HCT116 (cell line): ENCODE measurements at regions not wholly inside any gene's neighbourhood (a gene's known extent, or its start where the extent isn't known, plus 50 kb on each side); places are given as distances from the start of the nearest gene placed in this dataset.

ENCODE experiments used
- ATAC-seq: fragments of 200-7000 bp; cut with Tn5 transposase; 2 replicates; pipeline ENCODE4 v1.9.1; 2020; ENCODE audit warnings: mild to moderate bottlenecking, moderate library complexity
- BruUV-seq: library from RNA; stranded (reverse); fragments of 400-500 nt; replicated peaks from 2 replicates; lab custom pipeline; 2021; lab: Mats Ljungman, UMichigan
- CTCF ChIA-PET: fragments of 300-600 bp; sonication (Branson Sonifier 250); formaldehyde crosslinking; loops from one replicate; lab custom pipeline; 2021; ENCODE audit warnings: antibody characterized with exemption; lab: Charles Lee
- POLR2A ChIA-PET: fragments of 300-600, 350-600 bp; sonication (Branson Sonifier 250); formaldehyde crosslinking; loops from one replicate; lab custom pipeline; 2021; ENCODE audit warnings: antibody characterized with exemption; lab: Charles Lee
- RAD21 ChIA-PET, 2 experiments: fragments of 300-600 bp; sonication (Branson Sonifier 250); formaldehyde crosslinking; loops; one replicate each; lab custom pipeline; 2023; ENCODE audit warnings: low total read pairs in 2 of 2; ENCODE audit not compliant: uncharacterized antibody in 2 of 2, unreplicated experiment in 2 of 2, low non-redundant PET in 1 of 2; lab: Charles Lee
- DNase-seq: peaks from one replicate; pipeline ENCODE4 v3.0.0-alpha.2; 2010; ENCODE audit warnings: low read depth, low spot score
- H2AFZ ChIP-seq: fragments of 200-600 bp; shearing (Covaris generic), sonication (generic); 2 replicates; pipeline ENCODE4 v1.6.1; 2017; ENCODE audit warnings: low read depth, mixed run types, mixed read lengths, antibody characterized with exemption, low read length; ENCODE audit not compliant: poor library complexity, severe bottlenecking
- H3K27ac ChIP-seq: 2 replicates; pipeline ENCODE4 v1.5.1; 2012; ENCODE audit warnings: low read depth, low read length
- H3K27me3 ChIP-seq: fragments of 200-600 bp; sonication (generic); 2 replicates; pipeline ENCODE4 v1.6.1; 2016; ENCODE audit warnings: mixed run types, low read length, mixed read lengths; ENCODE audit not compliant: insufficient read depth
- H3K36me3 ChIP-seq, 2 experiments: fragments of 200-500 bp in 1 of 2; fragments of 200-600 bp in 1 of 2; sonication (Bioruptor generic) in 1 of 2; sonication (generic) in 1 of 2; 2 replicates each; pipeline versions ENCODE4 v1.5.1 to v1.6.1; 2014 to 2016; ENCODE audit warnings: low read length in 2 of 2, inconsistent platforms in 1 of 2, mixed read lengths in 1 of 2, mixed run types in 1 of 2; ENCODE audit not compliant: insufficient read depth in 2 of 2, control insufficient read depth in 1 of 2
- H3K4me1 ChIP-seq, 2 experiments: fragments of 200-600 bp in 1 of 2; sonication (generic) in 1 of 2; 2 replicates each; pipeline versions ENCODE4 v1.5.1 to v1.6.1; 2012 to 2017; ENCODE audit warnings: low read length in 2 of 2, inconsistent platforms in 1 of 2, mild to moderate bottlenecking in 1 of 2, mixed read lengths in 1 of 2, mixed run types in 1 of 2, moderate library complexity in 1 of 2; ENCODE audit not compliant: insufficient read depth in 2 of 2, control insufficient read depth in 1 of 2
- H3K4me2 ChIP-seq: fragments of 200-600 bp; sonication (generic); 2 replicates; pipeline ENCODE4 v1.6.1; 2017; ENCODE audit warnings: mixed run types, low read length, mixed read lengths
- H3K4me3 ChIP-seq, 2 experiments: fragments of 200-600 bp in 1 of 2; sonication (generic) in 1 of 2; replicated peaks in 1 of 2; 2 replicates each; pipeline ENCODE4 v1.5.1; 2011 to 2016; ENCODE audit warnings: low read length in 2 of 2, control low read depth in 1 of 2, low read depth in 1 of 2, mild to moderate bottlenecking in 1 of 2, mixed read lengths in 1 of 2, mixed run types in 1 of 2
- H3K79me2 ChIP-seq: fragments of 200-600 bp; sonication (generic); 2 replicates; pipeline ENCODE4 v1.6.1; 2017; ENCODE audit warnings: mild to moderate bottlenecking, mixed run types, low read length, moderate library complexity, mixed read lengths; ENCODE audit not compliant: insufficient read depth
- H3K9ac ChIP-seq: fragments of 200-600 bp; sonication (generic); 2 replicates; pipeline ENCODE4 v1.6.1; 2016; ENCODE audit warnings: low read length, mixed read lengths
- H3K9me2 ChIP-seq: fragments of 200-600 bp; sonication (generic), shearing (Covaris generic); 2 replicates; pipeline ENCODE4 v1.6.1; 2017; ENCODE audit warnings: mixed run types, mild to moderate bottlenecking, moderate library complexity; ENCODE audit not compliant: insufficient read depth
- H3K9me3 ChIP-seq, 2 experiments: fragments of 200-500 bp in 1 of 2; fragments of 200-600 bp in 1 of 2; sonication (Bioruptor generic) in 1 of 2; sonication (generic) in 1 of 2; 2 replicates each; pipeline ENCODE4 v1.6.1; 2014 to 2017; ENCODE audit warnings: low read length in 2 of 2, mixed read lengths in 2 of 2, inconsistent platforms in 1 of 2, low read depth in 1 of 2, mild to moderate bottlenecking in 1 of 2, mixed run types in 1 of 2, moderate library complexity in 1 of 2; ENCODE audit not compliant: control insufficient read depth in 1 of 2, insufficient read depth in 1 of 2
- H4K20me1 ChIP-seq: fragments of 200-600 bp; sonication (generic), shearing (Covaris generic); 2 replicates; pipeline ENCODE4 v1.6.1; 2017; ENCODE audit warnings: mixed run types, mild to moderate bottlenecking, moderate library complexity; ENCODE audit not compliant: insufficient read depth
- CBX3 ChIP-seq: IDR thresholded peaks from 2 replicates; pipeline ENCODE4 v1.6.1; 2012; ENCODE audit warnings: low read depth
- CEBPB ChIP-seq: IDR thresholded peaks from 2 replicates; pipeline ENCODE4 v1.6.1; 2012; ENCODE audit warnings: low read depth
- EGR1 ChIP-seq: IDR thresholded peaks from 2 replicates; pipeline ENCODE4 v1.6.1; 2012; ENCODE audit warnings: low read depth
- ELF1 ChIP-seq: IDR thresholded peaks from 2 replicates; pipeline ENCODE4 v1.6.1; 2012; ENCODE audit warnings: low read depth, borderline replicate concordance
- EZH2 ChIP-seq: fragments of 200-600 bp; sonication (generic); IDR thresholded peaks from 2 replicates; pipeline ENCODE4 v1.6.1; 2017; ENCODE audit warnings: antibody characterized with exemption, mixed run types
- EZH2phosphoT487 ChIP-seq: fragments of 200-600 bp; IDR thresholded peaks from 2 replicates; pipeline ENCODE4 v1.6.1; 2018; ENCODE audit warnings: antibody characterized with exemption, borderline replicate concordance
- JUND ChIP-seq: IDR thresholded peaks from 2 replicates; pipeline ENCODE4 v1.6.1; 2012
- POLR2A ChIP-seq: IDR thresholded peaks from 2 replicates; pipeline ENCODE4 v1.7.0; 2011; ENCODE audit warnings: borderline replicate concordance; ENCODE audit not compliant: insufficient read depth, insufficient read length; ENCODE audit errors: extremely low read depth
- POLR2AphosphoS5 ChIP-seq: IDR thresholded peaks from 2 replicates; pipeline ENCODE4 v1.6.1; 2011; ENCODE audit warnings: mild to moderate bottlenecking, low read depth, low read length, moderate library complexity
- SP1 ChIP-seq: IDR thresholded peaks from 2 replicates; pipeline ENCODE4 v1.6.1; 2012; ENCODE audit warnings: low read depth
- SRF ChIP-seq: IDR thresholded peaks from 2 replicates; pipeline ENCODE4 v1.6.1; 2012; ENCODE audit warnings: low read depth
- TCF7L2 ChIP-seq: IDR thresholded peaks from 2 replicates; pipeline ENCODE4 v1.7.0; 2011; ENCODE audit warnings: borderline replicate concordance, inconsistent platforms; ENCODE audit not compliant: insufficient read depth, insufficient read length; ENCODE audit errors: extremely low read depth
- YY1 ChIP-seq: IDR thresholded peaks from 2 replicates; pipeline ENCODE4 v1.6.1; 2011; ENCODE audit warnings: low read length, low read depth, moderate library complexity, mild to moderate bottlenecking; ENCODE audit not compliant: insufficient replicate concordance; ENCODE audit errors: extremely low read depth
- ZNF274 ChIP-seq: fragments of 200-500 bp; sonication (Bioruptor generic); IDR thresholded peaks from 2 replicates; pipeline ENCODE4 v1.6.1; 2014; ENCODE audit warnings: mild to moderate bottlenecking, low read depth, low read length, inconsistent platforms
- intact Hi-C: fragments of 100-400 bp; cut with micrococcal nuclease; formaldehyde crosslinking; loops from 2 replicates; pipeline ENCODE4 v1.10.0; 2022
- TF ChIP-seq, protein P1 (sequence below): IDR thresholded peaks from 2 replicates; pipeline ENCODE4 v1.6.1; 2011; ENCODE audit warnings: mild to moderate bottlenecking, low read length, moderate library complexity; ENCODE audit not compliant: insufficient replicate concordance; ENCODE audit errors: extremely low read depth
- TF ChIP-seq, protein P2 (sequence below): IDR thresholded peaks from 2 replicates; pipeline ENCODE4 v1.6.1; 2012; ENCODE audit warnings: low read depth
- TF ChIP-seq, protein P3 (sequence below): IDR thresholded peaks from 2 replicates; pipeline ENCODE4 v1.6.1; 2012
- TF ChIP-seq, protein P4 (sequence below): IDR thresholded peaks from 2 replicates; pipeline ENCODE4 v1.6.1; 2012
- TF ChIP-seq, protein P5 (sequence below), 3 experiments: fragments of 200-600 bp in 1 of 3; sonication (generic) in 1 of 3; IDR thresholded peaks in 2 of 3; conservative IDR thresholded peaks in 1 of 3; 2 replicates each; pipeline ENCODE4 v1.5.1; 2012 to 2017; ENCODE audit warnings: low read depth in 2 of 3, low read length in 2 of 3, antibody characterized with exemption in 1 of 3, borderline replicate concordance in 1 of 3, control low read depth in 1 of 3, mild to moderate bottlenecking in 1 of 3, mixed read lengths in 1 of 3, mixed run types in 1 of 3, moderate library complexity in 1 of 3; ENCODE audit not compliant: insufficient read depth in 1 of 3

DNA sequence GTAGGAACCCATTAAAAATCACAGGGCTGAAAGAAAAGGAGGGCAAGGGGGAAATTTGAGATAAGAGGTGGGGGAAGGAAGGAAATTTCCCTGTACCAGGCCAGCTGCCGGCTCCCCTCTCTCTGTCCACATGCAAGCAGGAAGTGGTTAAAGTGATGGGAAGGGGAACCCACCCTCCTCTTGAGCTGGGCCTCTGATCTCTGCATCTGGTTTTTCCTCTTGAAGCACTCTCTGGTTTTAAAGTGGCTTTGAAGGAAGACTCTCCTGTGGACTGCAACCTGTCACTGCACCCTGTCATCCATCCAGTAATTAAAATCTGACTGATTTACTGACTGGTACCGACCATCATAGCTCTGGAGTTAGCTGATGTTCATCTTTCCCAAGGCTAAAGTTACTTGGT lies 239.6 kb downstream of the TSHZ3 start:
- CTCF ChIA-PET = no interaction called here
- no peaks in the 10 kb centered on the region for H4K20me1 ChIP-seq
- TF ChIP-seq POLR2AphosphoS5 (no peak), YY1 (no peak), TCF7L2 (no peak), JUND (no peak), CEBPB (no peak), EGR1 (no peak), SRF (no peak), EZH2 (no peak), POLR2A (no peak), ZNF274 (no peak), SP1 (no peak), EZH2phosphoT487 (no peak), ELF1 (no peak), CBX3 (no peak)
- TF ChIP-seq, protein P1, sequence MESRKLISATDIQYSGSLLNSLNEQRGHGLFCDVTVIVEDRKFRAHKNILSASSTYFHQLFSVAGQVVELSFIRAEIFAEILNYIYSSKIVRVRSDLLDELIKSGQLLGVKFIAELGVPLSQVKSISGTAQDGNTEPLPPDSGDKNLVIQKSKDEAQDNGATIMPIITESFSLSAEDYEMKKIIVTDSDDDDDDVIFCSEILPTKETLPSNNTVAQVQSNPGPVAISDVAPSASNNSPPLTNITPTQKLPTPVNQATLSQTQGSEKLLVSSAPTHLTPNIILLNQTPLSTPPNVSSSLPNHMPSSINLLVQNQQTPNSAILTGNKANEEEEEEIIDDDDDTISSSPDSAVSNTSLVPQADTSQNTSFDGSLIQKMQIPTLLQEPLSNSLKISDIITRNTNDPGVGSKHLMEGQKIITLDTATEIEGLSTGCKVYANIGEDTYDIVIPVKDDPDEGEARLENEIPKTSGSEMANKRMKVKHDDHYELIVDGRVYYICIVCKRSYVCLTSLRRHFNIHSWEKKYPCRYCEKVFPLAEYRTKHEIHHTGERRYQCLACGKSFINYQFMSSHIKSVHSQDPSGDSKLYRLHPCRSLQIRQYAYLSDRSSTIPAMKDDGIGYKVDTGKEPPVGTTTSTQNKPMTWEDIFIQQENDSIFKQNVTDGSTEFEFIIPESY = no peak
- TF ChIP-seq, protein P2, sequence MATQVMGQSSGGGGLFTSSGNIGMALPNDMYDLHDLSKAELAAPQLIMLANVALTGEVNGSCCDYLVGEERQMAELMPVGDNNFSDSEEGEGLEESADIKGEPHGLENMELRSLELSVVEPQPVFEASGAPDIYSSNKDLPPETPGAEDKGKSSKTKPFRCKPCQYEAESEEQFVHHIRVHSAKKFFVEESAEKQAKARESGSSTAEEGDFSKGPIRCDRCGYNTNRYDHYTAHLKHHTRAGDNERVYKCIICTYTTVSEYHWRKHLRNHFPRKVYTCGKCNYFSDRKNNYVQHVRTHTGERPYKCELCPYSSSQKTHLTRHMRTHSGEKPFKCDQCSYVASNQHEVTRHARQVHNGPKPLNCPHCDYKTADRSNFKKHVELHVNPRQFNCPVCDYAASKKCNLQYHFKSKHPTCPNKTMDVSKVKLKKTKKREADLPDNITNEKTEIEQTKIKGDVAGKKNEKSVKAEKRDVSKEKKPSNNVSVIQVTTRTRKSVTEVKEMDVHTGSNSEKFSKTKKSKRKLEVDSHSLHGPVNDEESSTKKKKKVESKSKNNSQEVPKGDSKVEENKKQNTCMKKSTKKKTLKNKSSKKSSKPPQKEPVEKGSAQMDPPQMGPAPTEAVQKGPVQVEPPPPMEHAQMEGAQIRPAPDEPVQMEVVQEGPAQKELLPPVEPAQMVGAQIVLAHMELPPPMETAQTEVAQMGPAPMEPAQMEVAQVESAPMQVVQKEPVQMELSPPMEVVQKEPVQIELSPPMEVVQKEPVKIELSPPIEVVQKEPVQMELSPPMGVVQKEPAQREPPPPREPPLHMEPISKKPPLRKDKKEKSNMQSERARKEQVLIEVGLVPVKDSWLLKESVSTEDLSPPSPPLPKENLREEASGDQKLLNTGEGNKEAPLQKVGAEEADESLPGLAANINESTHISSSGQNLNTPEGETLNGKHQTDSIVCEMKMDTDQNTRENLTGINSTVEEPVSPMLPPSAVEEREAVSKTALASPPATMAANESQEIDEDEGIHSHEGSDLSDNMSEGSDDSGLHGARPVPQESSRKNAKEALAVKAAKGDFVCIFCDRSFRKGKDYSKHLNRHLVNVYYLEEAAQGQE = no peak
- TF ChIP-seq, protein P3, sequence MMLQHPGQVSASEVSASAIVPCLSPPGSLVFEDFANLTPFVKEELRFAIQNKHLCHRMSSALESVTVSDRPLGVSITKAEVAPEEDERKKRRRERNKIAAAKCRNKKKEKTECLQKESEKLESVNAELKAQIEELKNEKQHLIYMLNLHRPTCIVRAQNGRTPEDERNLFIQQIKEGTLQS = no peak
- TF ChIP-seq, protein P4, sequence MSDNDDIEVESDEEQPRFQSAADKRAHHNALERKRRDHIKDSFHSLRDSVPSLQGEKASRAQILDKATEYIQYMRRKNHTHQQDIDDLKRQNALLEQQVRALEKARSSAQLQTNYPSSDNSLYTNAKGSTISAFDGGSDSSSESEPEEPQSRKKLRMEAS = no peak
- TF ChIP-seq, protein P5, sequence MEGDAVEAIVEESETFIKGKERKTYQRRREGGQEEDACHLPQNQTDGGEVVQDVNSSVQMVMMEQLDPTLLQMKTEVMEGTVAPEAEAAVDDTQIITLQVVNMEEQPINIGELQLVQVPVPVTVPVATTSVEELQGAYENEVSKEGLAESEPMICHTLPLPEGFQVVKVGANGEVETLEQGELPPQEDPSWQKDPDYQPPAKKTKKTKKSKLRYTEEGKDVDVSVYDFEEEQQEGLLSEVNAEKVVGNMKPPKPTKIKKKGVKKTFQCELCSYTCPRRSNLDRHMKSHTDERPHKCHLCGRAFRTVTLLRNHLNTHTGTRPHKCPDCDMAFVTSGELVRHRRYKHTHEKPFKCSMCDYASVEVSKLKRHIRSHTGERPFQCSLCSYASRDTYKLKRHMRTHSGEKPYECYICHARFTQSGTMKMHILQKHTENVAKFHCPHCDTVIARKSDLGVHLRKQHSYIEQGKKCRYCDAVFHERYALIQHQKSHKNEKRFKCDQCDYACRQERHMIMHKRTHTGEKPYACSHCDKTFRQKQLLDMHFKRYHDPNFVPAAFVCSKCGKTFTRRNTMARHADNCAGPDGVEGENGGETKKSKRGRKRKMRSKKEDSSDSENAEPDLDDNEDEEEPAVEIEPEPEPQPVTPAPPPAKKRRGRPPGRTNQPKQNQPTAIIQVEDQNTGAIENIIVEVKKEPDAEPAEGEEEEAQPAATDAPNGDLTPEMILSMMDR (IDR thresholded peaks at IDR 0.05 in 2 of 3, conservative IDR thresholded peaks at IDR 0.05 in 1 of 3; ENCODE audit: borderline replicate concordance in 1 of 3, insufficient read depth in 1 of 3, low read depth in 2 of 3, low read length in 2 of 3) = no peak
- no peak for ATAC-seq
- no peak for DNase-seq
- no peak overlapping the region for H3K9ac ChIP-seq
- no peak overlapping the region for H3K4me2 ChIP-seq
- POLR2A ChIA-PET = no interaction called here
- no peaks in the 10 kb centered on the region for H3K27me3 ChIP-seq
- H3K9me3 ChIP-seq = peaks cover 11 to 19% of the 10 kb centered on the region in 2 experiments; a peak in 2 of 4 replicates
- H3K9me2 ChIP-seq = no peaks in the 10 kb centered on the region
- H2AFZ ChIP-seq = no peak overlapping the region
- H3K27ac ChIP-seq = no peak overlapping the region
- RAD21 ChIA-PET = no interaction called here
- no peaks in the 10 kb centered on the region for H3K36me3 ChIP-seq
- intact Hi-C loops = no loop called here
- H3K79me2 ChIP-seq = no peaks in the 10 kb centered on the region
- no TSS peak for BruUV-seq
- no peak overlapping the region for H3K4me3 ChIP-seq
- no peaks in the 10 kb centered on the region for H3K4me1 ChIP-seq
